H1 (cell line): ENCODE measurements at regions not wholly inside any gene's neighbourhood (a gene's known extent, or its start where the extent isn't known, plus 50 kb on each side); places are given as distances from the start of the nearest gene placed in this dataset.
"Not testable (repeated sequence)": the region's sequence is repeated elsewhere in the genome, so short reads cannot be mapped to it uniquely, and the experiment has no call there.

Experiments used
- CTCF ChIA-PET: fragments of 300-600 bp; sonication (Branson Sonifier 250); formaldehyde crosslinking; loops from one replicate; lab custom pipeline; 2021; ENCODE audit not compliant: partially characterized antibody; lab: Charles Lee
- POLR2A ChIA-PET: fragments of 300-600 bp; sonication (Branson Sonifier 250); formaldehyde crosslinking; loops from one replicate; lab custom pipeline; 2021; ENCODE audit warnings: inconsistent platforms; ENCODE audit not compliant: partially characterized antibody; lab: Charles Lee
- DNase-seq, 2 experiments: peaks; one replicate each; pipeline versions ENCODE4 v3.0.0 to v3.0.0-alpha.2; 2010 to 2022; ENCODE audit warnings: low spot score in 2 of 2, low read depth in 1 of 2, mixed read lengths in 1 of 2
- FAIRE-seq: peaks from 2 replicates; lab custom pipeline; 2011; peaks lifted over from hg19 to GRCh38; lab: Jason Lieb, UNC
- H2AFZ ChIP-seq: 2 replicates; pipeline ENCODE4 v1.8.1; 2012; ENCODE audit warnings: low read length, inconsistent platforms
- H2AK5ac ChIP-seq: 2 replicates; pipeline ENCODE4 v1.6.1; 2013; ENCODE audit warnings: low read depth, low read length
- H2BK120ac ChIP-seq: replicated peaks from 2 replicates; pipeline ENCODE3; 2013; ENCODE audit warnings: low read depth, low read length, inconsistent platforms
- H2BK12ac ChIP-seq: 2 replicates; pipeline ENCODE4 v1.6.1; 2013; ENCODE audit warnings: low read depth, low read length
- H2BK15ac ChIP-seq: 2 replicates; pipeline ENCODE4 v1.6.1; 2013; ENCODE audit warnings: low read length
- H2BK20ac ChIP-seq: 2 replicates; pipeline ENCODE4 v1.6.1; 2013; ENCODE audit warnings: low read length
- H2BK5ac ChIP-seq: 2 replicates; pipeline ENCODE4 v1.6.1; 2013; ENCODE audit warnings: low read depth, low read length
- H3K14ac ChIP-seq: 2 replicates; pipeline ENCODE4 v1.6.1; 2013; ENCODE audit warnings: inconsistent platforms; ENCODE audit not compliant: insufficient read length
- H3K18ac ChIP-seq: 2 replicates; pipeline ENCODE4 v1.6.1; 2013; ENCODE audit warnings: low read length; ENCODE audit errors: extremely low read depth
- H3K23ac ChIP-seq: 2 replicates; pipeline ENCODE4 v1.6.1; 2013; ENCODE audit warnings: inconsistent platforms; ENCODE audit not compliant: insufficient read length
- H3K23me2 ChIP-seq: 2 replicates; pipeline ENCODE4 v1.6.1; 2013; ENCODE audit warnings: low read depth, low read length
- H3K27ac ChIP-seq: 2 replicates; pipeline ENCODE4 v1.6.1; 2011; ENCODE audit warnings: low read depth, low read length, inconsistent platforms
- H3K27me3 ChIP-seq, 4 experiments: replicated peaks in 1 of 4; 1 replicate in 1 of 4; 2 replicates in 3 of 4; pipeline versions ENCODE4 v1.6.1 to v1.8.1; 2011 to 2013; ENCODE audit warnings: low read length in 3 of 4, mild to moderate bottlenecking in 3 of 4, inconsistent platforms in 2 of 4, mixed read lengths in 2 of 4, moderate library complexity in 1 of 4; ENCODE audit not compliant: control insufficient read depth in 3 of 4, insufficient read depth in 3 of 4; ENCODE audit errors: extremely low read depth in 1 of 4
- H3K36me3 ChIP-seq, 4 experiments: 2 replicates each; pipeline versions ENCODE4 v1.6.1 to v1.8.1; 2011 to 2013; ENCODE audit warnings: mild to moderate bottlenecking in 4 of 4, low read length in 3 of 4, moderate library complexity in 2 of 4, control low read depth in 1 of 4, inconsistent platforms in 1 of 4; ENCODE audit not compliant: insufficient read depth in 4 of 4, control insufficient read depth in 2 of 4
- H3K4ac ChIP-seq: replicated peaks from 2 replicates; pipeline ENCODE3; 2013; ENCODE audit warnings: low read length, low read depth, mixed read lengths, inconsistent platforms; ENCODE audit not compliant: insufficient read length
- H3K4me1 ChIP-seq, 4 experiments: replicated peaks in 1 of 4; 1 replicate in 1 of 4; 2 replicates in 3 of 4; pipeline versions ENCODE4 v1.6.1 to v1.8.1; 2011 to 2013; ENCODE audit warnings: low read length in 3 of 4, inconsistent platforms in 2 of 4, mixed read lengths in 1 of 4; ENCODE audit not compliant: insufficient read depth in 4 of 4, control insufficient read depth in 3 of 4
- H3K4me2 ChIP-seq, 2 experiments: 2 replicates each; pipeline versions ENCODE4 v1.6.1 to v1.8.1; 2011 to 2013; ENCODE audit warnings: low read depth in 2 of 2, low read length in 2 of 2, control low read depth in 1 of 2, inconsistent platforms in 1 of 2, mild to moderate bottlenecking in 1 of 2; ENCODE audit not compliant: insufficient read depth in 1 of 2
- H3K4me3 ChIP-seq, 4 experiments: fragments of 200-600, 300-600 bp in 1 of 4; sonication (generic), shearing (Covaris generic), sonication (Bioruptor Twin) in 1 of 4; 2 replicates each; pipeline versions ENCODE4 v1.5.1 to v1.8.1; 2011 to 2016; ENCODE audit warnings: low read length in 4 of 4, low read depth in 3 of 4, control low read depth in 2 of 4, inconsistent platforms in 2 of 4, mild to moderate bottlenecking in 2 of 4, mixed read lengths in 1 of 4, moderate library complexity in 1 of 4; ENCODE audit not compliant: insufficient read depth in 2 of 4; ENCODE audit errors: extremely low read depth in 1 of 4
- H3K56ac ChIP-seq: replicated peaks from 2 replicates; pipeline ENCODE3; 2013; ENCODE audit warnings: low read depth, mild to moderate bottlenecking, mixed read lengths, low read length, inconsistent platforms; ENCODE audit not compliant: insufficient read length
- H3K79me1 ChIP-seq: 2 replicates; pipeline ENCODE4 v1.6.1; 2013; ENCODE audit warnings: low read depth, low read length, control low read depth
- H3K79me2 ChIP-seq, 2 experiments: 2 replicates each; pipeline versions ENCODE4 v1.6.1 to v1.8.1; 2012 to 2013; ENCODE audit warnings: low read length in 2 of 2, mild to moderate bottlenecking in 2 of 2, inconsistent platforms in 1 of 2; ENCODE audit not compliant: insufficient read depth in 2 of 2, control insufficient read depth in 1 of 2
- H3K9ac ChIP-seq, 4 experiments: replicated peaks in 1 of 4; 1 replicate in 1 of 4; 2 replicates in 3 of 4; pipeline versions ENCODE4 v1.6.1 to v1.8.1; 2011 to 2013; ENCODE audit warnings: low read depth in 3 of 4, low read length in 3 of 4, control low read depth in 2 of 4, mild to moderate bottlenecking in 2 of 4, moderate library complexity in 2 of 4, inconsistent platforms in 1 of 4; ENCODE audit errors: extremely low read depth in 1 of 4
- H3K9me3 ChIP-seq, 2 experiments: 2 replicates each; pipeline versions ENCODE4 v1.6.1 to v1.8.1; 2012 to 2013; ENCODE audit warnings: mild to moderate bottlenecking in 2 of 2, moderate library complexity in 2 of 2, control low read depth in 1 of 2, inconsistent platforms in 1 of 2, low read depth in 1 of 2, low read length in 1 of 2, mixed read lengths in 1 of 2; ENCODE audit not compliant: insufficient read depth in 2 of 2
- H4K20me1 ChIP-seq, 2 experiments: replicated peaks in 1 of 2; 2 replicates each; pipeline versions ENCODE3 to v1.8.1; 2011 to 2013; ENCODE audit warnings: inconsistent platforms in 2 of 2, low read length in 2 of 2, mild to moderate bottlenecking in 1 of 2; ENCODE audit not compliant: insufficient read depth in 2 of 2, control insufficient read depth in 1 of 2
- H4K5ac ChIP-seq: 2 replicates; pipeline ENCODE4 v1.6.1; 2013; ENCODE audit warnings: low read length, low read depth, mixed read lengths, inconsistent platforms; ENCODE audit not compliant: insufficient read length
- H4K8ac ChIP-seq: 2 replicates; pipeline ENCODE4 v1.8.0; 2013; ENCODE audit warnings: mild to moderate bottlenecking, moderate library complexity, low read length, inconsistent platforms; ENCODE audit not compliant: insufficient read depth; ENCODE audit errors: extremely low read depth
- H4K91ac ChIP-seq: replicated peaks from 2 replicates; pipeline ENCODE3; 2013; ENCODE audit warnings: low read length, mixed read lengths, inconsistent platforms; ENCODE audit not compliant: insufficient read length
- WGBS, 2 experiments: shearing (Covaris generic) in 1 of 2; methylation state at CpG; one replicate each; pipeline versions ENCODE4 v1.1.6 to v1.1.7; 2013 to 2015; ENCODE audit warnings: low lambda C conversion rate in 2 of 2, mixed read lengths in 2 of 2, inconsistent platforms in 1 of 2, low coverage in 1 of 2, missing lambda C conversion rate in 1 of 2; ENCODE audit not compliant: insufficient replicate concordance in 2 of 2, insufficient coverage in 1 of 2, insufficient read length in 1 of 2; ENCODE audit errors: extremely low coverage in 1 of 2, missing lambda C conversion rate in 1 of 2; 5-methylcytosine and 5-hydroxymethylcytosine counted together

GRCh38 chr3:101975415-101975814, 126.1 kb downstream of the NFKBIZ start:
- POLR2A ChIA-PET, H3K9ac ChIP-seq, H3K79me1 ChIP-seq, H4K5ac ChIP-seq, H3K14ac ChIP-seq, H2AK5ac ChIP-seq, H3K23me2 ChIP-seq, H3K4me2 ChIP-seq, H2BK20ac ChIP-seq, H2BK12ac ChIP-seq, H2BK5ac ChIP-seq, H3K79me2 ChIP-seq, H2AFZ ChIP-seq, H3K18ac ChIP-seq, H3K27ac ChIP-seq, H3K4me3 ChIP-seq, H3K9me3 ChIP-seq, H2BK15ac ChIP-seq, H4K20me1 ChIP-seq, H4K91ac ChIP-seq, H4K8ac ChIP-seq, H3K23ac ChIP-seq, DNase-seq, H3K56ac ChIP-seq, H3K27me3 ChIP-seq, H3K4me1 ChIP-seq, H3K36me3 ChIP-seq, H3K4ac ChIP-seq, H2BK120ac ChIP-seq, FAIRE-seq: not testable (repeated sequence)
- CTCF ChIA-PET, result interaction anchor here (0.9 to 1.1 kb wide), 2 partner anchors 29 to 107 kb away, joined by 3 read pairs; no protein-coding TSS in a partner anchor
- 100% methylated on average over 1 of the region's 1 CpG; no CpG with 5 or more reads in 1 of the 2 experiments for WGBS, 2 experiments
